ENCODE measurements at regions not wholly inside any gene's neighbourhood (a gene's known extent, or its start where the extent isn't known, plus 50 kb on each side); places are given as distances from the start of the nearest gene placed in this dataset.
A peak's percentile ranks its signal among the peaks of the same experiment; 100 is the strongest.

DNA sequence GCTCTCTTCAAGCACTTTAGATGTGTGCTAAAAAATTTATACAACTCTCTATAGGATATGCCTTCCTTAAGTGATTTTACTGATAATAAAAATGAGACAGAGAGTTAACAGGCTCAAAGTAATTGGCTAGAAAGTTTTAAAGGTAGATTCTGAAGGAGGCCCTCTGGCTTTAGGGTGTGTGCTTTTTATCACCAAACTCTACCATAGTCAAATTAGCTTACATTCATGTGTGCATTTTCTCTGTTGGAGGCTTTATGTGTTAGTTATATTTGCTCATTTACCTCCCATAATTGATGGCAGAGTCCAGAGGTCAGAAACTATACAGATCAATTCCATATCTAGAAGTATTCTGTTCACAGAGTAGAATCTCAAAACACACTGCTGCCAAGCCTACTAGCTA is 317.5 kb downstream of the JRKL start (continued):
- TF ChIP-seq, protein P1, sequence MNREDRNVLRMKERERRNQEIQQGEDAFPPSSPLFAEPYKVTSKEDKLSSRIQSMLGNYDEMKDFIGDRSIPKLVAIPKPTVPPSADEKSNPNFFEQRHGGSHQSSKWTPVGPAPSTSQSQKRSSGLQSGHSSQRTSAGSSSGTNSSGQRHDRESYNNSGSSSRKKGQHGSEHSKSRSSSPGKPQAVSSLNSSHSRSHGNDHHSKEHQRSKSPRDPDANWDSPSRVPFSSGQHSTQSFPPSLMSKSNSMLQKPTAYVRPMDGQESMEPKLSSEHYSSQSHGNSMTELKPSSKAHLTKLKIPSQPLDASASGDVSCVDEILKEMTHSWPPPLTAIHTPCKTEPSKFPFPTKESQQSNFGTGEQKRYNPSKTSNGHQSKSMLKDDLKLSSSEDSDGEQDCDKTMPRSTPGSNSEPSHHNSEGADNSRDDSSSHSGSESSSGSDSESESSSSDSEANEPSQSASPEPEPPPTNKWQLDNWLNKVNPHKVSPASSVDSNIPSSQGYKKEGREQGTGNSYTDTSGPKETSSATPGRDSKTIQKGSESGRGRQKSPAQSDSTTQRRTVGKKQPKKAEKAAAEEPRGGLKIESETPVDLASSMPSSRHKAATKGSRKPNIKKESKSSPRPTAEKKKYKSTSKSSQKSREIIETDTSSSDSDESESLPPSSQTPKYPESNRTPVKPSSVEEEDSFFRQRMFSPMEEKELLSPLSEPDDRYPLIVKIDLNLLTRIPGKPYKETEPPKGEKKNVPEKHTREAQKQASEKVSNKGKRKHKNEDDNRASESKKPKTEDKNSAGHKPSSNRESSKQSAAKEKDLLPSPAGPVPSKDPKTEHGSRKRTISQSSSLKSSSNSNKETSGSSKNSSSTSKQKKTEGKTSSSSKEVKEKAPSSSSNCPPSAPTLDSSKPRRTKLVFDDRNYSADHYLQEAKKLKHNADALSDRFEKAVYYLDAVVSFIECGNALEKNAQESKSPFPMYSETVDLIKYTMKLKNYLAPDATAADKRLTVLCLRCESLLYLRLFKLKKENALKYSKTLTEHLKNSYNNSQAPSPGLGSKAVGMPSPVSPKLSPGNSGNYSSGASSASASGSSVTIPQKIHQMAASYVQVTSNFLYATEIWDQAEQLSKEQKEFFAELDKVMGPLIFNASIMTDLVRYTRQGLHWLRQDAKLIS (CRISPR knock-in tag; IDR thresholded peaks at IDR 0.05), result no peak

DNA sequence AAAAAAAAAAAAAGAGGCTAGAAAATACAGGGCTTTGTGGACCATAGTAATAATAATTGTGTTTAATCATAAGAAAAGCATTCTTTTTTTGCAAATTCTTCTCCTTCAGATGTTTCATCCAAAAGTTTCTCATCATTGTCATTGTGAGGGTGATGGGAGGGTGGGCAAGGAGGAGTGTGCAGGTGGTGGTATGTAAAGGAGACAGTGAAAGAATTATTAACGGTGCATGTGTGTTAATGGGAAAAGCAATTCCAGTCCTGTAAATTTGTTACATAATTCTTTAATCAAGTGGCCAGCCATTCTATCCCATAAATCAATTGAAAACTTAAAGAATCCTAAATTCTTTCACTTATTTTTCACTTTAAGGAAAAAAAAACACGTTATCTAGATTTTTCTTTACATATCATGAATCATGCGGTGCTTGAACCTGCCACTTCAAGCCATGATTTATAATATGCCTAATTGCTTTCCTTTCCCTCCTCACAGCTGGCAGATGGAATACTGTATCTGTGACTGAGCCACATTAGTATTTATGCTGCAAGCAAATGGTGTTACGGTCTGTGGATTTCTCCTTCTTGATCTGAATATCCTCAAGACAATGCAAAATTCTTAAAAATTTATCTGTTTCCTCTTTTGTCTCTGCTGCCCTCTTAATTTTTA is 318.5 kb downstream of the JRKL start:
- no peaks in the 10 kb centered on the region for H4K20me1 ChIP-seq (replicated peaks; ENCODE audit: control insufficient read depth, insufficient read depth, low read length)
- no peak overlapping the region for H2AFZ ChIP-seq (ENCODE audit: low read depth, low read length)
- FAIRE-seq, result no peak
- H3K4me2 ChIP-seq (ENCODE audit: insufficient read depth, low read length), result no peak overlapping the region
- in situ Hi-C loops (cut with MboI), result no loop called here
- no peaks in the 10 kb centered on the region for H3K4me1 ChIP-seq (replicated peaks in 1 of 2; ENCODE audit: control insufficient read depth in 2 of 2, insufficient read depth in 2 of 2, low read length in 2 of 2)
- POLR2A ChIA-PET, result interaction anchor here (1.5 kb wide), 1 partner anchor 31 kb away, joined by 3 read pairs; no protein-coding TSS in a partner anchor
- no peaks in the 10 kb centered on the region for H3K79me2 ChIP-seq (ENCODE audit: control insufficient read depth, insufficient read depth, low read length)
- no peak overlapping the region for H3K9ac ChIP-seq (ENCODE audit: insufficient read depth in 1 of 2, low read depth in 2 of 2, low read length in 2 of 2)
- no peak overlapping the region for H3K4me3 ChIP-seq
- no peaks in the 10 kb centered on the region for H3K36me3 ChIP-seq (ENCODE audit: control insufficient read depth, insufficient read depth, low read length)
- no peaks in the 10 kb centered on the region for H3K9me3 ChIP-seq (replicated peaks; ENCODE audit: control insufficient read depth, insufficient read depth, low read depth, low read length)
- CTCF ChIA-PET (ENCODE audit: low intra/inter-chr PET ratio), result no interaction called here
- H3K27ac ChIP-seq (ENCODE audit: extremely low read depth, low read depth, low read length), result no peak overlapping the region
- BruUV-seq (replicated peaks), result no TSS peak
- no peaks in the 10 kb centered on the region for H3K9me1 ChIP-seq (ENCODE audit: control insufficient read depth, insufficient read depth, low read length)
- no peak for DNase-seq (ENCODE audit: extremely low read depth in 1 of 4, low spot score in 3 of 4)
- ATAC-seq, result no peak
- no peaks in the 10 kb centered on the region for H3K27me3 ChIP-seq (ENCODE audit: control insufficient read depth in 2 of 2, insufficient read depth in 2 of 2, low read length in 2 of 2)
- 7% methylated on average over 4 of the region's 4 CpGs for WGBS (ENCODE audit: insufficient coverage, low coverage, missing lambda C conversion rate)
- intact Hi-C loops (cut with micrococcal nuclease), result no loop called here
- TF ChIP-seq, protein P2, sequence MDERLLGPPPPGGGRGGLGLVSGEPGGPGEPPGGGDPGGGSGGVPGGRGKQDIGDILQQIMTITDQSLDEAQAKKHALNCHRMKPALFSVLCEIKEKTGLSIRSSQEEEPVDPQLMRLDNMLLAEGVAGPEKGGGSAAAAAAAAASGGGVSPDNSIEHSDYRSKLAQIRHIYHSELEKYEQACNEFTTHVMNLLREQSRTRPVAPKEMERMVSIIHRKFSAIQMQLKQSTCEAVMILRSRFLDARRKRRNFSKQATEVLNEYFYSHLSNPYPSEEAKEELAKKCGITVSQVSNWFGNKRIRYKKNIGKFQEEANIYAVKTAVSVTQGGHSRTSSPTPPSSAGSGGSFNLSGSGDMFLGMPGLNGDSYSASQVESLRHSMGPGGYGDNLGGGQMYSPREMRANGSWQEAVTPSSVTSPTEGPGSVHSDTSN (CRISPR knock-in tag; IDR thresholded peaks at IDR 0.05; ENCODE audit: low read depth), result no peak
- TF ChIP-seq, protein P2 (tag; conservative IDR thresholded peaks at IDR 0.05; ENCODE audit: low read depth), result peak; percentile 87
- TF ChIP-seq ZNF134 (CRISPR knock-in tag; conservative IDR thresholded peaks at IDR 0.05) (no peak), ZNF324 (CRISPR knock-in tag; IDR thresholded peaks at IDR 0.05) (no peak), MEIS2 (IDR thresholded peaks at IDR 0.05; ENCODE audit: partially characterized antibody) (peak; percentile 90), ZNF766 (CRISPR knock-in tag; conservative IDR thresholded peaks at IDR 0.05) (no peak)
- TF ChIP-seq, protein P3, sequence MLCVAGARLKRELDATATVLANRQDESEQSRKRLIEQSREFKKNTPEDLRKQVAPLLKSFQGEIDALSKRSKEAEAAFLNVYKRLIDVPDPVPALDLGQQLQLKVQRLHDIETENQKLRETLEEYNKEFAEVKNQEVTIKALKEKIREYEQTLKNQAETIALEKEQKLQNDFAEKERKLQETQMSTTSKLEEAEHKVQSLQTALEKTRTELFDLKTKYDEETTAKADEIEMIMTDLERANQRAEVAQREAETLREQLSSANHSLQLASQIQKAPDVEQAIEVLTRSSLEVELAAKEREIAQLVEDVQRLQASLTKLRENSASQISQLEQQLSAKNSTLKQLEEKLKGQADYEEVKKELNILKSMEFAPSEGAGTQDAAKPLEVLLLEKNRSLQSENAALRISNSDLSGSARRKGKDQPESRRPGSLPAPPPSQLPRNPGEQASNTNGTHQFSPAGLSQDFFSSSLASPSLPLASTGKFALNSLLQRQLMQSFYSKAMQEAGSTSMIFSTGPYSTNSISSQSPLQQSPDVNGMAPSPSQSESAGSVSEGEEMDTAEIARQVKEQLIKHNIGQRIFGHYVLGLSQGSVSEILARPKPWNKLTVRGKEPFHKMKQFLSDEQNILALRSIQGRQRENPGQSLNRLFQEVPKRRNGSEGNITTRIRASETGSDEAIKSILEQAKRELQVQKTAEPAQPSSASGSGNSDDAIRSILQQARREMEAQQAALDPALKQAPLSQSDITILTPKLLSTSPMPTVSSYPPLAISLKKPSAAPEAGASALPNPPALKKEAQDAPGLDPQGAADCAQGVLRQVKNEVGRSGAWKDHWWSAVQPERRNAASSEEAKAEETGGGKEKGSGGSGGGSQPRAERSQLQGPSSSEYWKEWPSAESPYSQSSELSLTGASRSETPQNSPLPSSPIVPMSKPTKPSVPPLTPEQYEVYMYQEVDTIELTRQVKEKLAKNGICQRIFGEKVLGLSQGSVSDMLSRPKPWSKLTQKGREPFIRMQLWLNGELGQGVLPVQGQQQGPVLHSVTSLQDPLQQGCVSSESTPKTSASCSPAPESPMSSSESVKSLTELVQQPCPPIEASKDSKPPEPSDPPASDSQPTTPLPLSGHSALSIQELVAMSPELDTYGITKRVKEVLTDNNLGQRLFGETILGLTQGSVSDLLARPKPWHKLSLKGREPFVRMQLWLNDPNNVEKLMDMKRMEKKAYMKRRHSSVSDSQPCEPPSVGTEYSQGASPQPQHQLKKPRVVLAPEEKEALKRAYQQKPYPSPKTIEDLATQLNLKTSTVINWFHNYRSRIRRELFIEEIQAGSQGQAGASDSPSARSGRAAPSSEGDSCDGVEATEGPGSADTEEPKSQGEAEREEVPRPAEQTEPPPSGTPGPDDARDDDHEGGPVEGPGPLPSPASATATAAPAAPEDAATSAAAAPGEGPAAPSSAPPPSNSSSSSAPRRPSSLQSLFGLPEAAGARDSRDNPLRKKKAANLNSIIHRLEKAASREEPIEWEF (CRISPR knock-in tag; IDR thresholded peaks at IDR 0.05), result no peak

Measured in K562 (cell line).